HepG2 (cell line): ENCODE measurements at regions not wholly inside any gene's neighbourhood (a gene's known extent, or its start where the extent isn't known, plus 50 kb on each side); places are given as distances from the start of the nearest gene placed in this dataset.
A peak's percentile ranks its signal among the peaks of the same experiment; 100 is the strongest.

ENCODE experiments used
- ATAC-seq: fragments of 200-7000 bp; cut with Tn5 transposase; 3 replicates; pipeline ENCODE4 v1.9.1; 2020; ENCODE audit warnings: mild to moderate bottlenecking, moderate library complexity
- BruUV-seq: library from RNA; stranded (reverse); fragments of 400-500 nt; replicated peaks from 2 replicates; lab custom pipeline; 2021; lab: Mats Ljungman, UMichigan
- CTCF ChIA-PET: fragments of 300-600 bp; formaldehyde crosslinking; extraction: SDS; loops from one replicate; lab custom pipeline; 2021; ENCODE audit warnings: low total read pairs, inconsistent platforms, low intra/inter-chr PET ratio; lab: Yijun Ruan, JAX
- POLR2A ChIA-PET: fragments of 350-600 bp; sonication (Branson Sonifier 250); formaldehyde crosslinking; loops from one replicate; lab custom pipeline; 2020; ENCODE audit warnings: antibody characterized with exemption, inconsistent platforms; lab: Yijun Ruan, JAX
- DNase-seq: peaks from one replicate; pipeline ENCODE4 v3.0.0-alpha.2; 2015; ENCODE audit warnings: low spot score
- FAIRE-seq: peaks from 3 replicates; lab custom pipeline; 2011; peaks lifted over from hg19 to GRCh38; lab: Jason Lieb, UNC
- H2AFZ ChIP-seq: one replicate; pipeline ENCODE4 v1.6.1; 2011; ENCODE audit warnings: low read length, inconsistent platforms
- H3K27ac ChIP-seq: fragments of 300-600 bp; 3 replicates; pipeline ENCODE4 v1.8.0; 2011; ENCODE audit warnings: mixed run types, mild to moderate bottlenecking, mixed read lengths, low read length, inconsistent platforms; ENCODE audit not compliant: insufficient read depth; ENCODE audit errors: extremely low read length
- H3K27me3 ChIP-seq, 2 experiments: fragments of 200-600 bp in 1 of 2; 2 replicates in 1 of 2; 3 replicates in 1 of 2; pipeline versions ENCODE4 v1.6.0 to v1.8.0; 2011; ENCODE audit warnings: low read length in 2 of 2, mild to moderate bottlenecking in 2 of 2, moderate library complexity in 2 of 2, inconsistent platforms in 1 of 2; ENCODE audit not compliant: insufficient read depth in 2 of 2, control insufficient read depth in 1 of 2
- H3K36me3 ChIP-seq, 2 experiments: fragments of 200-600 bp in 1 of 2; replicated peaks in 1 of 2; 2 replicates in 1 of 2; 3 replicates in 1 of 2; pipeline versions ENCODE4 v1.5.1 to v1.8.0; 2011; ENCODE audit warnings: low read length in 2 of 2, inconsistent platforms in 1 of 2; ENCODE audit not compliant: insufficient read depth in 2 of 2, control insufficient read depth in 1 of 2
- H3K4me1 ChIP-seq: 2 replicates; pipeline ENCODE4 v1.5.1; 2012; ENCODE audit warnings: low read length, inconsistent platforms; ENCODE audit not compliant: insufficient read depth
- H3K4me2 ChIP-seq: 2 replicates; pipeline ENCODE4 v1.6.0; 2011; ENCODE audit warnings: low read depth, low read length, inconsistent platforms
- H3K4me3 ChIP-seq, 3 experiments: fragments of 200-600 bp in 1 of 3; sonication (generic), shearing (Covaris generic) in 1 of 3; replicated peaks in 1 of 3; 2 replicates each; pipeline ENCODE4 v1.5.1; 2011 to 2016; ENCODE audit warnings: low read length in 3 of 3, inconsistent platforms in 2 of 3, low read depth in 2 of 3, mild to moderate bottlenecking in 2 of 3, control low read depth in 1 of 3, mixed read lengths in 1 of 3; ENCODE audit not compliant: insufficient read depth in 1 of 3
- H3K79me2 ChIP-seq: one replicate; pipeline ENCODE4 v1.6.1; 2011; ENCODE audit warnings: low read length, inconsistent platforms; ENCODE audit not compliant: insufficient read depth
- H3K9ac ChIP-seq: 2 replicates; pipeline ENCODE4 v1.6.0; 2011; ENCODE audit warnings: mild to moderate bottlenecking, low read depth, low read length, inconsistent platforms; ENCODE audit not compliant: insufficient read depth
- H3K9me3 ChIP-seq: 2 replicates; pipeline ENCODE4 v1.5.1; 2012; ENCODE audit warnings: mild to moderate bottlenecking, low read length
- H4K20me1 ChIP-seq: 2 replicates; pipeline ENCODE4 v1.6.0; 2011; ENCODE audit warnings: inconsistent platforms, mild to moderate bottlenecking, low read length, moderate library complexity; ENCODE audit not compliant: insufficient read depth
- AHR ChIP-seq: IDR thresholded peaks from 2 replicates; pipeline ENCODE4 v1.6.1; 2018; ENCODE audit warnings: missing genetic modification reagents, missing compliant biosample characterization
- GATA4 ChIP-seq: sonication (generic); IDR thresholded peaks from 2 replicates; pipeline ENCODE4 v1.6.1; 2016; ENCODE audit warnings: antibody characterized with exemption, low read depth, borderline replicate concordance
- HNF4G ChIP-seq, 2 experiments: sonication (generic) in 1 of 2; formaldehyde crosslinking in 1 of 2; IDR thresholded peaks; 2 replicates each; pipeline versions ENCODE4 v1.4.0 to v1.6.1; 2011 to 2020; ENCODE audit warnings: borderline replicate concordance in 2 of 2, low read depth in 2 of 2, mild to moderate bottlenecking in 2 of 2, low read length in 1 of 2, missing genetic modification reagents in 1 of 2, moderate library complexity in 1 of 2
- RXRA ChIP-seq: sonication (generic); formaldehyde crosslinking; IDR thresholded peaks from 2 replicates; pipeline ENCODE4 v1.5.1; 2020; ENCODE audit warnings: missing genetic modification reagents
- SIX4 ChIP-seq: sonication (generic); formaldehyde crosslinking; IDR thresholded peaks from 2 replicates; pipeline ENCODE4 v1.4.0; 2020; ENCODE audit warnings: missing genetic modification reagents
- ZNF317 ChIP-seq: sonication (generic); formaldehyde crosslinking; IDR thresholded peaks from 2 replicates; pipeline ENCODE4 v1.5.0; 2020; ENCODE audit warnings: mild to moderate bottlenecking, missing genetic modification reagents
- WGBS: methylation state at CpG from one replicate; pipeline ENCODE4 v1.1.6; 2017; ENCODE audit warnings: low lambda C conversion rate; 5-methylcytosine and 5-hydroxymethylcytosine counted together
- in situ Hi-C: cut with HindIII; loops from 2 replicates; pipeline ENCODE4 v1.10.0; 2017; ENCODE audit warnings: low pct_unique_long_range_greater_than_20kb; ENCODE audit not compliant: extremely low pct_ligation_motif_present
- intact Hi-C: fragments of 100-400 bp; cut with micrococcal nuclease; formaldehyde crosslinking; loops from one replicate; pipeline ENCODE4 v1.10.0; 2022; ENCODE audit not compliant: unreplicated experiment
- TF ChIP-seq, protein P1 (sequence below): sonication (generic); formaldehyde crosslinking; IDR thresholded peaks from 2 replicates; pipeline ENCODE4 v1.5.1; 2020; ENCODE audit warnings: missing genetic modification reagents, mild to moderate bottlenecking, borderline replicate concordance
- TF ChIP-seq, protein P2 (sequence below): sonication (generic); formaldehyde crosslinking; IDR thresholded peaks from 2 replicates; pipeline ENCODE4 v1.4.0; 2020; ENCODE audit warnings: missing genetic modification reagents
- TF ChIP-seq, protein P3 (sequence below): sonication (generic); formaldehyde crosslinking; IDR thresholded peaks from 2 replicates; pipeline ENCODE4 v1.5.0; 2020; ENCODE audit warnings: mild to moderate bottlenecking, missing genetic modification reagents, borderline replicate concordance
- TF ChIP-seq, protein P4 (sequence below): sonication (generic); formaldehyde crosslinking; IDR thresholded peaks from 2 replicates; pipeline ENCODE4 v1.4.0; 2020; ENCODE audit warnings: missing genetic modification reagents

DNA sequence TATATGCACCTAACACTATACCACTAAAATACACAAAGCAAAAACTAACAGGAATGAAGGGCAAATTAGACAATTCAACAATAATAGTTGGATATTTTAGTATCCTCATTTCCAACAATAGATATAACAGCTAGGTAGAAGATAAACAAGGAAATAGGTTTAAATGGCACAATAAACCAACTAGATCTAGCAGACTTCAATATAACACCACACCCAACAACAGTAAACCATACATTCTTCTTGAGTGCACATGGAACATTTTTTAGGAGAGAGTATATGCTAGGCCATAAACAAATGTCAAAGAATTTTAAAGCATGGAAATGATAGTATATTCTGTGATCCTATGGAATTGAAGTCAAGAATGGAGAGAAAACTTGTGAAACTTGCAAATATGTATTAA is 138.4 kb downstream of the NDUFA10 start (continued):
- TF ChIP-seq, protein P1, sequence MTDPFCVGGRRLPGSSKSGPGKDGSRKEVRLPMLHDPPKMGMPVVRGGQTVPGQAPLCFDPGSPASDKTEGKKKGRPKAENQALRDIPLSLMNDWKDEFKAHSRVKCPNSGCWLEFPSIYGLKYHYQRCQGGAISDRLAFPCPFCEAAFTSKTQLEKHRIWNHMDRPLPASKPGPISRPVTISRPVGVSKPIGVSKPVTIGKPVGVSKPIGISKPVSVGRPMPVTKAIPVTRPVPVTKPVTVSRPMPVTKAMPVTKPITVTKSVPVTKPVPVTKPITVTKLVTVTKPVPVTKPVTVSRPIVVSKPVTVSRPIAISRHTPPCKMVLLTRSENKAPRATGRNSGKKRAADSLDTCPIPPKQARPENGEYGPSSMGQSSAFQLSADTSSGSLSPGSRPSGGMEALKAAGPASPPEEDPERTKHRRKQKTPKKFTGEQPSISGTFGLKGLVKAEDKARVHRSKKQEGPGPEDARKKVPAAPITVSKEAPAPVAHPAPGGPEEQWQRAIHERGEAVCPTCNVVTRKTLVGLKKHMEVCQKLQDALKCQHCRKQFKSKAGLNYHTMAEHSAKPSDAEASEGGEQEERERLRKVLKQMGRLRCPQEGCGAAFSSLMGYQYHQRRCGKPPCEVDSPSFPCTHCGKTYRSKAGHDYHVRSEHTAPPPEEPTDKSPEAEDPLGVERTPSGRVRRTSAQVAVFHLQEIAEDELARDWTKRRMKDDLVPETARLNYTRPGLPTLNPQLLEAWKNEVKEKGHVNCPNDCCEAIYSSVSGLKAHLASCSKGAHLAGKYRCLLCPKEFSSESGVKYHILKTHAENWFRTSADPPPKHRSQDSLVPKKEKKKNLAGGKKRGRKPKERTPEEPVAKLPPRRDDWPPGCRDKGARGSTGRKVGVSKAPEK (CRISPR knock-in tag), result no peak
- TF ChIP-seq, all 625 proteins: peak for 0

DNA sequence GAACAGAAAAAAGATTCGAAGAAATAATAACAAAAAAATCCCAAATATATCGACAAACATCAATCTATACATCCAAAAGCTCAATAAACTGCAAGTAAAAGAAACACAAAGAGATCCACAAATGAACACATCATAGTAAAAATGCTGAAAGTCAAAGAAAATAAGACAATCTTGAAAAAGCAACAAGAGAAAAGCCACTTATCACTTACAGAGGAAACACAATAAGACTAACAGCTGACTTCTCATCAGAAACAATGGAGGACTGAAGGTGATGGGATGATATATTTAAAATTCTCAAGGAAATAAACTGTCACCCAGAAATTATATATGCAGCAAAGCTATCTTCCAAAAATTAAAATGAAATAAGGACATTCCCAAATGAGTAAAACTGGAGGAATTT is 140.3 kb downstream of the NDUFA10 start:
- H3K79me2 ChIP-seq, result no peaks in the 10 kb centered on the region
- 6% methylated on average over 2 of the region's 2 CpGs for WGBS
- no peaks in the 10 kb centered on the region for H3K4me1 ChIP-seq
- H3K9me3 ChIP-seq, result peaks cover 18% of the 10 kb centered on the region
- CTCF ChIA-PET, result no interaction called here
- ATAC-seq, result no peak
- H3K4me3 ChIP-seq, result no peak overlapping the region
- H3K9ac ChIP-seq, result no peak overlapping the region
- H3K27ac ChIP-seq, result no peak overlapping the region
- intact Hi-C loops (loop anchor here (10.0 kb wide), 1 partner anchor 850 kb away; no protein-coding TSS in a partner anchor), in situ Hi-C loops (no loop called here)
- H3K4me2 ChIP-seq, result no peak overlapping the region
- H3K27me3 ChIP-seq, result peaks cover 0 to under 1% of the 10 kb centered on the region in 2 experiments; a peak in 2 of 5 replicates
- DNase-seq, result no peak
- TF ChIP-seq GATA4, result no peak
- TF ChIP-seq RXRA (CRISPR knock-in tag), result no peak
- TF ChIP-seq AHR (CRISPR knock-in tag), result no peak
- no peak for TF ChIP-seq HNF4G (IDR thresholded peaks at IDR 0.05; ENCODE audit: borderline replicate concordance, low read depth, low read length)
- TF ChIP-seq HNF4G (CRISPR knock-in tag; IDR thresholded peaks at IDR 0.05; ENCODE audit: borderline replicate concordance, low read depth), result no peak
- TF ChIP-seq ZNF317 (CRISPR knock-in tag), result peak; percentile 100
- TF ChIP-seq, protein P2, sequence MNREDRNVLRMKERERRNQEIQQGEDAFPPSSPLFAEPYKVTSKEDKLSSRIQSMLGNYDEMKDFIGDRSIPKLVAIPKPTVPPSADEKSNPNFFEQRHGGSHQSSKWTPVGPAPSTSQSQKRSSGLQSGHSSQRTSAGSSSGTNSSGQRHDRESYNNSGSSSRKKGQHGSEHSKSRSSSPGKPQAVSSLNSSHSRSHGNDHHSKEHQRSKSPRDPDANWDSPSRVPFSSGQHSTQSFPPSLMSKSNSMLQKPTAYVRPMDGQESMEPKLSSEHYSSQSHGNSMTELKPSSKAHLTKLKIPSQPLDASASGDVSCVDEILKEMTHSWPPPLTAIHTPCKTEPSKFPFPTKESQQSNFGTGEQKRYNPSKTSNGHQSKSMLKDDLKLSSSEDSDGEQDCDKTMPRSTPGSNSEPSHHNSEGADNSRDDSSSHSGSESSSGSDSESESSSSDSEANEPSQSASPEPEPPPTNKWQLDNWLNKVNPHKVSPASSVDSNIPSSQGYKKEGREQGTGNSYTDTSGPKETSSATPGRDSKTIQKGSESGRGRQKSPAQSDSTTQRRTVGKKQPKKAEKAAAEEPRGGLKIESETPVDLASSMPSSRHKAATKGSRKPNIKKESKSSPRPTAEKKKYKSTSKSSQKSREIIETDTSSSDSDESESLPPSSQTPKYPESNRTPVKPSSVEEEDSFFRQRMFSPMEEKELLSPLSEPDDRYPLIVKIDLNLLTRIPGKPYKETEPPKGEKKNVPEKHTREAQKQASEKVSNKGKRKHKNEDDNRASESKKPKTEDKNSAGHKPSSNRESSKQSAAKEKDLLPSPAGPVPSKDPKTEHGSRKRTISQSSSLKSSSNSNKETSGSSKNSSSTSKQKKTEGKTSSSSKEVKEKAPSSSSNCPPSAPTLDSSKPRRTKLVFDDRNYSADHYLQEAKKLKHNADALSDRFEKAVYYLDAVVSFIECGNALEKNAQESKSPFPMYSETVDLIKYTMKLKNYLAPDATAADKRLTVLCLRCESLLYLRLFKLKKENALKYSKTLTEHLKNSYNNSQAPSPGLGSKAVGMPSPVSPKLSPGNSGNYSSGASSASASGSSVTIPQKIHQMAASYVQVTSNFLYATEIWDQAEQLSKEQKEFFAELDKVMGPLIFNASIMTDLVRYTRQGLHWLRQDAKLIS (CRISPR knock-in tag), result no peak
- TF ChIP-seq, protein P3, sequence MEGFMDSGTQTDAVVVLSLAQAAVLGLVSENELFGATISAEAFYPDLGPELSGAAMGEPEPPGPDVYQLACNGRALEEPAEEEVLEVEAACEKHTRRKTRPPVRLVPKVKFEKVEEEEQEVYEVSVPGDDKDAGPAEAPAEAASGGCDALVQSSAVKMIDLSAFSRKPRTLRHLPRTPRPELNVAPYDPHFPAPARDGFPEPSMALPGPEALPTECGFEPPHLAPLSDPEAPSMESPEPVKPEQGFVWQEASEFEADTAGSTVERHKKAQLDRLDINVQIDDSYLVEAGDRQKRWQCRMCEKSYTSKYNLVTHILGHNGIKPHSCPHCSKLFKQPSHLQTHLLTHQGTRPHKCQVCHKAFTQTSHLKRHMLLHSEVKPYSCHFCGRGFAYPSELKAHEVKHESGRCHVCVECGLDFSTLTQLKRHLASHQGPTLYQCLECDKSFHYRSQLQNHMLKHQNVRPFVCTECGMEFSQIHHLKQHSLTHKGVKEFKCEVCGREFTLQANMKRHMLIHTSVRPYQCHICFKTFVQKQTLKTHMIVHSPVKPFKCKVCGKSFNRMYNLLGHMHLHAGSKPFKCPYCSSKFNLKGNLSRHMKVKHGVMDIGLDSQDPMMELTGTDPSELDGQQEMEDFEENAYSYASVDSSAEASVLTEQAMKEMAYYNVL (CRISPR knock-in tag), result no peak
- no peak for TF ChIP-seq SIX4 (CRISPR knock-in tag)
- TF ChIP-seq, protein P4, sequence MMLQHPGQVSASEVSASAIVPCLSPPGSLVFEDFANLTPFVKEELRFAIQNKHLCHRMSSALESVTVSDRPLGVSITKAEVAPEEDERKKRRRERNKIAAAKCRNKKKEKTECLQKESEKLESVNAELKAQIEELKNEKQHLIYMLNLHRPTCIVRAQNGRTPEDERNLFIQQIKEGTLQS, result no peak
- H4K20me1 ChIP-seq, result no peaks in the 10 kb centered on the region
- no peak for FAIRE-seq
- H3K36me3 ChIP-seq, result no peaks in the 10 kb centered on the region
- no peak overlapping the region for H2AFZ ChIP-seq
- POLR2A ChIA-PET, result no interaction called here
- BruUV-seq, result no TSS peak
